BE2C (cell line): ENCODE measurements at regions not wholly inside any gene's neighbourhood (a gene's known extent, or its start where the extent isn't known, plus 50 kb on each side); places are given as distances from the start of the nearest gene placed in this dataset.
"Not testable (repeated sequence)": the region's sequence is repeated elsewhere in the genome, so short reads cannot be mapped to it uniquely, and the experiment has no call there.

ENCODE experiments used
- DNase-seq: peaks from one replicate; pipeline ENCODE4 v3.0.0-alpha.2; 2020
- H3K27me3 ChIP-seq: fragments of 250-450 bp; sonication (Bioruptor Pico); 2 replicates; pipeline ENCODE4 v1.5.1; 2020; ENCODE audit warnings: mild to moderate bottlenecking
- H3K36me3 ChIP-seq: fragments of 250-450 bp; sonication (Bioruptor Pico); 2 replicates; pipeline ENCODE4 v1.5.1; 2020; ENCODE audit warnings: mild to moderate bottlenecking
- H3K4me1 ChIP-seq: fragments of 250-450 bp; sonication (Bioruptor Pico); 2 replicates; pipeline ENCODE4 v1.5.1; 2020
- H3K4me3 ChIP-seq: 2 replicates; pipeline ENCODE4 v1.5.1; 2011; ENCODE audit warnings: low read depth, low read length
- H3K9me3 ChIP-seq: fragments of 250-450 bp; sonication (Bioruptor Pico); 2 replicates; pipeline ENCODE4 v1.5.1; 2020
- CTCF ChIP-seq: IDR thresholded peaks from 2 replicates; pipeline ENCODE4 v1.5.1; 2012; ENCODE audit warnings: mild to moderate bottlenecking, low read depth, low read length

- no peak for TF ChIP-seq CTCF
These were observed 712.6 kb upstream of the GBE1 start for GRCh38 chr3:82473864-82474541.

GRCh38 chr3:82467051-82467450 is 705.6 kb upstream of the GBE1 start:
- Histone ChIP-seq H3K36me3 (no peaks in the 10 kb centered on the region), H3K9me3 (no peaks in the 10 kb centered on the region), H3K27me3 (no peaks in the 10 kb centered on the region), H3K4me1 (no peaks in the 10 kb centered on the region), H3K4me3 (no peak overlapping the region)
- DNase-seq, result no peak
- TF ChIP-seq CTCF, result no peak

More at GRCh38 chr3:82473864-82474541, 712.6 kb upstream of the GBE1 start:
- H3K27me3 ChIP-seq, result no peaks in the 10 kb centered on the region
- H3K4me3 ChIP-seq, result no peak overlapping the region
- H3K9me3 ChIP-seq, result no peaks in the 10 kb centered on the region
- no peak for DNase-seq
- no peaks in the 10 kb centered on the region for H3K4me1 ChIP-seq
- no peaks in the 10 kb centered on the region for H3K36me3 ChIP-seq

GRCh38 chr3:82462977-82463376 is 701.5 kb upstream of the GBE1 start:
- Histone ChIP-seq H3K27me3 (no peaks in the 10 kb centered on the region), H3K4me3 (no peak overlapping the region), H3K9me3 (no peaks in the 10 kb centered on the region), H3K36me3 (no peaks in the 10 kb centered on the region), H3K4me1 (no peaks in the 10 kb centered on the region)
- DNase-seq, result no peak
- TF ChIP-seq CTCF, result no peak

DNA sequence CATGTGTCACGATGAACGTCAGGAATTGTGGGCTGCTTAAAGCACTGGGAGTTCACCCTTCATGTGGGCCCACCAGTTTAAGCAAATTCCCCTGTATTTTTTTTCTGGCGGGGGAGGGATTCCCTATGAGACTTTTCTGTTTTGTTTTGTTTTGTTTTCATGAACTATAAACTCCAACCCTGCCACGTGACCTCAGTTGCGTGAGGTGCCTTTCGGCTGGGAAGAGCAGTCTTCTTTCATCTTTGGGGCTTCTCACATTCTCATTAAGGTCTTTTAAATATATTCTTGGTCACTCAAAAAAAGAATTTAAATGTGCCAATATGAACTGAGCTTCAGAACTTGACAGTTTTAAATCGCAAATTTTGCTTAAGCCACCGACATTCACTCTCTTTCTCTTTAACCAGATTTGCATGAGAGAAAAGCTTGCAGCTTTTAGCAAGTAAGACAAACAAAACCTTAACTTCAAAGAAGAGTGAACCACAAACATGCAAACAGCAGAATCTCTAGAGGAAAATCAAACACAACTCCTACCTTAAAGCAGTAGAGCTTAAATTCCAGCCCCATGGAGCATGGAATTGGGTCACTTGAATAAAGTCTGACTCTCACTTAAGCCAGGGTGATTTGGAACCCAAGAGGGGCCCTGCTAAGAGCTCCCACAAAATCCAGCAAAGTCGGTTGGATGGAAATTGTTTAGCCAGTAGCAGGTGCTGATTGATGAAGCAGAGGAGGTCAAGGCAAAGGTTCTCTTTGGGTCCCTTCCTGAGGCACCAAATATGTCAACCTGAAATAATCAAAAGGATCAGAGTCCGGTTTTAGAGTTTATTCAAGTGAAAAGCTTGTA is 699.8 kb upstream of the GBE1 start:
- H3K9me3 ChIP-seq, result no peaks in the 10 kb centered on the region
- no peak overlapping the region for H3K4me3 ChIP-seq
- no peak for DNase-seq
- H3K27me3 ChIP-seq, result no peaks in the 10 kb centered on the region
- no peaks in the 10 kb centered on the region for H3K36me3 ChIP-seq
- no peak for TF ChIP-seq CTCF
- no peaks in the 10 kb centered on the region for H3K4me1 ChIP-seq

DNA sequence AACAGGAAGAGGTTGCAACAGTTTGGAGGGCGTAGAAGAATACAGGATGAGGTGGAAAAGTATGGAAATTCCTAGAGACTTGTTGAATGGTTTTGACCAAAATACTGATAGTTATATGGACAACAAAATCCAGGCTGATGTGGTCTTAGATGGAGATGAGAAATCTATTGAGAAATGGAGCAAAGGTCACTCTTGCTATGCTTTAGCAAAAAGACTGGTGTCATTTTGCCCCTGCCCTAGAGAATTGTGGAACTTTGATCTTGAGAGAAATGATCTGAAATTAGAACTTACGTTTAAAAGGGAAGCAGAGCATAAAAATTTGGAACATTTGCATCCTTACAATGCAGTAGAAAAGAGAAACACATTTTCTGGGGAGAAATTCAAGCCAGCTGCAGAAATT is 686.9 kb upstream of the GBE1 start:
- no peak for TF ChIP-seq CTCF
- Histone ChIP-seq H3K4me3 (no peak overlapping the region), H3K36me3 (no peaks in the 10 kb centered on the region), H3K9me3 (no peaks in the 10 kb centered on the region), H3K27me3 (no peaks in the 10 kb centered on the region), H3K4me1 (no peaks in the 10 kb centered on the region)
- DNase-seq, result no peak

GRCh38 chr3:82428821-82429220 is 667.4 kb upstream of the GBE1 start:
- not testable (repeated sequence) for H3K4me3 ChIP-seq, H3K27me3 ChIP-seq, H3K4me1 ChIP-seq, H3K9me3 ChIP-seq, H3K36me3 ChIP-seq, DNase-seq
